ENCODE measurements at regions not wholly inside any gene's neighbourhood (a gene's known extent, or its start where the extent isn't known, plus 50 kb on each side); places are given as distances from the start of the nearest gene placed in this dataset.

DNA sequence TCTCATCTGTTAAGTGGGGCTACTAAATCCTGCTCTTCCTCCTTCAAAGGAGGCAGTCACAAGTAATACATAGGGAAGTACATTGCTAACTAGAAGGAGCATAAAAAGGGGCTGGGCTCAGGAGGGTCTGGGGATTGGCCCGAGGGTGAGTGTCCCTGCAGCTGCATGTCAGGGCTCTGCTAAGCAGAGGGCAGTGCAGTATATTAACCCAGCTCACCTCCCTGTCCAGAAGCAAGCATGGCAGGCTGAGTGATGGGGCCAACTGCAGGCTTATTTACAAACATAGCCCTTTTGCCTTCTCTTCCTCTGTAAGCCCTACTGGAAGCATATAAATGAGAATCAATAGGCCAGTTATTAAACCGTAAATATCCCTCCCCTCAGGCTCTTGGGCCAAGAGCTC, 143.2 kb upstream of the PCBD1 start:
- no peaks in the 10 kb centered on the region for H3K9me3 ChIP-seq (ENCODE audit: severe bottlenecking)
- H3K36me3 ChIP-seq (ENCODE audit: low read depth) = no peaks in the 10 kb centered on the region
- TF ChIP-seq, protein P1, sequence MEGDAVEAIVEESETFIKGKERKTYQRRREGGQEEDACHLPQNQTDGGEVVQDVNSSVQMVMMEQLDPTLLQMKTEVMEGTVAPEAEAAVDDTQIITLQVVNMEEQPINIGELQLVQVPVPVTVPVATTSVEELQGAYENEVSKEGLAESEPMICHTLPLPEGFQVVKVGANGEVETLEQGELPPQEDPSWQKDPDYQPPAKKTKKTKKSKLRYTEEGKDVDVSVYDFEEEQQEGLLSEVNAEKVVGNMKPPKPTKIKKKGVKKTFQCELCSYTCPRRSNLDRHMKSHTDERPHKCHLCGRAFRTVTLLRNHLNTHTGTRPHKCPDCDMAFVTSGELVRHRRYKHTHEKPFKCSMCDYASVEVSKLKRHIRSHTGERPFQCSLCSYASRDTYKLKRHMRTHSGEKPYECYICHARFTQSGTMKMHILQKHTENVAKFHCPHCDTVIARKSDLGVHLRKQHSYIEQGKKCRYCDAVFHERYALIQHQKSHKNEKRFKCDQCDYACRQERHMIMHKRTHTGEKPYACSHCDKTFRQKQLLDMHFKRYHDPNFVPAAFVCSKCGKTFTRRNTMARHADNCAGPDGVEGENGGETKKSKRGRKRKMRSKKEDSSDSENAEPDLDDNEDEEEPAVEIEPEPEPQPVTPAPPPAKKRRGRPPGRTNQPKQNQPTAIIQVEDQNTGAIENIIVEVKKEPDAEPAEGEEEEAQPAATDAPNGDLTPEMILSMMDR (IDR thresholded peaks at IDR 0.05; ENCODE audit: poor library complexity, severe bottlenecking) = no peak
- no peak for ATAC-seq (ENCODE audit: low read depth)
- no peak overlapping the region for H3K4me3 ChIP-seq (ENCODE audit: severe bottlenecking)
- DNase-seq (ENCODE audit: low spot score) = no peak
- H3K4me1 ChIP-seq (ENCODE audit: insufficient read depth, poor library complexity, severe bottlenecking) = no peaks in the 10 kb centered on the region
- H3K27ac ChIP-seq (ENCODE audit: poor library complexity, severe bottlenecking) = no peak overlapping the region
- no peaks in the 10 kb centered on the region for H3K27me3 ChIP-seq (ENCODE audit: insufficient read depth, poor library complexity, severe bottlenecking)

DNA sequence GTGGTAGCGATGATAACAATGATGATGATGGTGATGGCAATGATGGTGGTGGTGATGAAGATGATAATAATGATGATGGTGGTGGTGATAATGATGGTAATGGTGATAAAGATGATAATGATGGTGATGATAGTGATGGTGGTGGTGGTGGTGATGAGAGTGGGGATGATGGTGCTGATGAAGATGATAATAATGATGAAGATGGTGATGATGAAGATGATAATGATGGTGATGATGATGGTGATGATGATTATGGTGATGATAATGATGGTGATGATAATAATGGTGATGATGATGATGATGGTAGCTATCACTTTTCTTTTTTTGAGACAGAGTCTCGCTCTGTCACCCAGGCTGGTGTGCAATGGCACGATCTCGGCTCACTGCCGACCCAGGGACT, 144.5 kb upstream of the PCBD1 start:
- TF ChIP-seq, protein P1 (IDR thresholded peaks at IDR 0.05; ENCODE audit: poor library complexity, severe bottlenecking) = no peak
- H3K36me3 ChIP-seq (ENCODE audit: low read depth) = no peaks in the 10 kb centered on the region
- H3K9me3 ChIP-seq (ENCODE audit: severe bottlenecking) = no peaks in the 10 kb centered on the region
- H3K27me3 ChIP-seq (ENCODE audit: insufficient read depth, poor library complexity, severe bottlenecking) = no peaks in the 10 kb centered on the region
- DNase-seq (ENCODE audit: low spot score) (no peak), ATAC-seq (ENCODE audit: low read depth) (no peak)
- no peaks in the 10 kb centered on the region for H3K4me1 ChIP-seq (ENCODE audit: insufficient read depth, poor library complexity, severe bottlenecking)
- no peak overlapping the region for H3K4me3 ChIP-seq (ENCODE audit: severe bottlenecking)
- H3K27ac ChIP-seq (ENCODE audit: poor library complexity, severe bottlenecking) = no peak overlapping the region

DNA sequence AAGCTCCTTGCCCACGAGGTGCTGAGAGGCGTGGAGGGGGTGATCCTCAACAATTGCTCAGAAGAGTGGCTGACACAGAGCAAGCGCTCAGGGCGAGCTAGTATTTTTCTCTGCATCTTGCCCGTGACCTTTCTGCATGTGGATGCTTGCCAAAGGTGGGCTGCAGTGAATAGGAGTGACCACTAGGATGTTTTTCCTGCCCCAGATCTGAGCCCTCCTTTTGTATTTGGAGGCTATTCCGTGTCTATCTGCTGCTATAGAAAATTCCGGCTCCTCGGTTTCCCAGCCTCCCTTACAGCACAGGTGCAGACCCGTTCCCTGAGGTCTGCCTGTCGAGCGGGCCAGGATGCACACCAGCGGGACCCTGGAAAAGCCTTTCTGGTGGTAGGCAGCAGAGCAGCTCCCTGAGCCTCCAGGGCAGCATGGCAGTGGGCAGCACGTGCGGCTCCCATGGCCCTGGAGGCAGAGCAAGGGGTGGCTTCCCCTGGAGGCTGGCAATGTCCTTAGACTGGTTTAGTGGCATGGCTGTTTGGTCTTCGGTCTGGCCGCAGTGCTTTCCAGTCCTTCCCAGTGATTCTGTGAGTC, 145.1 kb upstream of the PCBD1 start:
- no peaks in the 10 kb centered on the region for H3K27me3 ChIP-seq (ENCODE audit: insufficient read depth, poor library complexity, severe bottlenecking)
- no peaks in the 10 kb centered on the region for H3K4me1 ChIP-seq (ENCODE audit: insufficient read depth, poor library complexity, severe bottlenecking)
- TF ChIP-seq, protein P1 (IDR thresholded peaks at IDR 0.05; ENCODE audit: poor library complexity, severe bottlenecking) = no peak
- H3K4me3 ChIP-seq (ENCODE audit: severe bottlenecking) = no peak overlapping the region
- ATAC-seq (ENCODE audit: low read depth) = no peak
- no peaks in the 10 kb centered on the region for H3K36me3 ChIP-seq (ENCODE audit: low read depth)
- no peak overlapping the region for H3K27ac ChIP-seq (ENCODE audit: poor library complexity, severe bottlenecking)
- DNase-seq (ENCODE audit: low spot score) = no peak
- no peaks in the 10 kb centered on the region for H3K9me3 ChIP-seq (ENCODE audit: severe bottlenecking)

DNA sequence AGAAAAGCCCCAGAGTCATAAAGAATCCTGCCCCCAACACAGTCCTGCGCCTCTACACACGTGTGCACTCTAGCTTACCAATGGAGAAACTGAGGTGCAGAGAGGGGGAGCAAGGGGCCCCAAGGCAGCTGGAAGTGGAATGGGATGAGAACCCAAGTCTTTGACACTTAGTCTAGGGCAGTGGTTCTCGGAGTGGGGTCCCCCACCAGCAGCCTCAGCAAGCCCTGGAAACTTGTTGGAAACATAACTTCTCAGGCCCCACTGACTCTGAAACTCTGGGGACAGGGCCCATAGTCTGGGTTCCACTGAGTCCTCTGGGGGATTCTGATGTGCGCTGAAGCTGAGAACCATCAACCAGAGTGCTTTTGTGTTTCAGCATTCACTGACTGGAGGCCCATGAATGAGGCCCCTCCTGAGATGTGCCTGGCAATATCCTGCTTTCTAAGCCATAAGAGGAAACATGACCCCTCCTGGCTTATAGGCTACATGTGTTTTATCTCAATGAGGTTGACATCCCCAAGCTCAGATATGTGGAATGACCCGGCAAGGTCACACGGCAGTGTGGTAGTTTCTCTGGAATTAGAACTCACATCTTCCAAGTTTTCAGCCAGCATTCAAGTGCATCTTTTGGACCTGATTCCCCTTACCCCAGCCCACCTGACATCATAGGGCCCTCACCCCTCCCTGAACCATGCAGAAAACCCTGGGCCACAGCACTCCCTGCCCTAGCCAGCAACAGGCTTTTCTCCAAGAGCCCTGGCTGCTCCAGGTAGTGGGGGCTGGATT, 147.3 kb upstream of the PCBD1 start:
- H3K4me3 ChIP-seq (ENCODE audit: severe bottlenecking) = no peak overlapping the region
- no peaks in the 10 kb centered on the region for H3K4me1 ChIP-seq (ENCODE audit: insufficient read depth, poor library complexity, severe bottlenecking)
- H3K36me3 ChIP-seq (ENCODE audit: low read depth) = no peaks in the 10 kb centered on the region
- no peaks in the 10 kb centered on the region for H3K9me3 ChIP-seq (ENCODE audit: severe bottlenecking)
- no peak for ATAC-seq (ENCODE audit: low read depth)
- H3K27ac ChIP-seq (ENCODE audit: poor library complexity, severe bottlenecking) = no peak overlapping the region
- H3K27me3 ChIP-seq (ENCODE audit: insufficient read depth, poor library complexity, severe bottlenecking) = no peaks in the 10 kb centered on the region
- TF ChIP-seq, protein P1 (IDR thresholded peaks at IDR 0.05; ENCODE audit: poor library complexity, severe bottlenecking) = no peak
- no peak for DNase-seq (ENCODE audit: low spot score)

Measured in RWPE2 (cell line).